DOHH2 (cell line): ENCODE measurements at regions not wholly inside any gene's neighbourhood (a gene's known extent, or its start where the extent isn't known, plus 50 kb on each side); places are given as distances from the start of the nearest gene placed in this dataset.

Experiments
- H3F3A ChIP-seq: fragments of 200-600 bp; sonication (generic), shearing (Covaris generic); 2 replicates; pipeline ENCODE4 v1.6.0; 2016; ENCODE audit warnings: antibody characterized with exemption, mild to moderate bottlenecking; ENCODE audit not compliant: control insufficient read depth, insufficient read depth
- H3K27ac ChIP-seq: fragments of 200-600 bp; sonication (generic); 2 replicates; pipeline ENCODE4 v1.5.1; 2014; ENCODE audit warnings: low read depth, mild to moderate bottlenecking, low read length, moderate library complexity
- H3K27me3 ChIP-seq: fragments of 200-600 bp; sonication (generic); 2 replicates; pipeline ENCODE4 v1.6.1; 2014; ENCODE audit warnings: mild to moderate bottlenecking, low read length, mixed read lengths; ENCODE audit not compliant: control insufficient read depth
- H3K36me3 ChIP-seq: fragments of 200-600 bp; sonication (generic); 2 replicates; pipeline ENCODE4 v1.6.1; 2014; ENCODE audit warnings: mild to moderate bottlenecking, low read length, moderate library complexity, mixed read lengths; ENCODE audit not compliant: control insufficient read depth
- H3K4me1 ChIP-seq: fragments of 200-600 bp; sonication (generic); 2 replicates; pipeline ENCODE4 v1.6.1; 2014; ENCODE audit warnings: mild to moderate bottlenecking, low read length, mixed read lengths; ENCODE audit not compliant: control insufficient read depth
- H3K4me2 ChIP-seq: fragments of 200-600 bp; sonication (generic); 2 replicates; pipeline ENCODE4 v1.6.0; 2014; ENCODE audit warnings: mild to moderate bottlenecking, low read length, moderate library complexity
- H3K4me3 ChIP-seq: fragments of 200-600 bp; sonication (generic); 2 replicates; pipeline ENCODE4 v1.5.1; 2014; ENCODE audit warnings: mild to moderate bottlenecking, low read length, mixed read lengths
- H3K79me2 ChIP-seq: fragments of 200-600 bp; sonication (generic); 2 replicates; pipeline ENCODE4 v1.6.1; 2014; ENCODE audit warnings: mild to moderate bottlenecking, low read length, mixed read lengths; ENCODE audit not compliant: control insufficient read depth
- H3K9me2 ChIP-seq: fragments of 200-600 bp; sonication (generic); replicated peaks from 2 replicates; pipeline ENCODE4 v1.6.1; 2014; ENCODE audit warnings: mild to moderate bottlenecking, low read length, mixed read lengths; ENCODE audit not compliant: control insufficient read depth
- H3K9me3 ChIP-seq: fragments of 200-600 bp; sonication (generic); 2 replicates; pipeline ENCODE4 v1.6.1; 2014; ENCODE audit warnings: antibody characterized with exemption, low read length, mixed read lengths; ENCODE audit not compliant: control insufficient read depth, insufficient read depth
- H4K20me1 ChIP-seq: fragments of 200-600 bp; sonication (generic); 2 replicates; pipeline ENCODE4 v1.6.0; 2014; ENCODE audit warnings: low read depth, mild to moderate bottlenecking, antibody characterized with exemption, low read length, moderate library complexity; ENCODE audit not compliant: control insufficient read depth, insufficient read depth
- CTCF ChIP-seq: fragments of 200-600 bp; sonication (generic); IDR thresholded peaks from one replicate; pipeline ENCODE4 v1.5.1; 2014; ENCODE audit warnings: antibody characterized with exemption, mild to moderate bottlenecking, low read depth, low read length; ENCODE audit not compliant: poor library complexity, severe bottlenecking
- EZH2phosphoT487 ChIP-seq: fragments of 200-600 bp; sonication (generic); IDR thresholded peaks from 2 replicates; pipeline ENCODE4 v1.6.1; 2017; ENCODE audit warnings: borderline replicate concordance, mild to moderate bottlenecking, antibody characterized with exemption, low read length, moderate library complexity, mixed read lengths

- Histone ChIP-seq H4K20me1 (no peaks in the 10 kb centered on the region), H3K4me3 (no peak overlapping the region), H3K4me1 (no peaks in the 10 kb centered on the region), H3K79me2 (no peaks in the 10 kb centered on the region), H3K36me3 (no peaks in the 10 kb centered on the region), H3F3A (no peaks in the 10 kb centered on the region), H3K27me3 (no peaks in the 10 kb centered on the region), H3K4me2 (no peak overlapping the region), H3K9me2 (no peaks in the 10 kb centered on the region), H3K9me3 (no peaks in the 10 kb centered on the region), H3K27ac (no peak overlapping the region)
- TF ChIP-seq EZH2phosphoT487 (no peak), CTCF (no peak)
Observed at GRCh38 chr1:214777364-214777763, 174.4 kb downstream of the CENPF start.

- no peaks in the 10 kb centered on the region for H3K9me3 ChIP-seq
- H3K27ac ChIP-seq, result no peak overlapping the region
- H3F3A ChIP-seq, result no peaks in the 10 kb centered on the region
- H3K9me2 ChIP-seq, result no peaks in the 10 kb centered on the region
- H3K4me3 ChIP-seq, result no peak overlapping the region
- no peaks in the 10 kb centered on the region for H3K4me1 ChIP-seq
- H3K4me2 ChIP-seq, result no peak overlapping the region
- H4K20me1 ChIP-seq, result no peaks in the 10 kb centered on the region
- no peaks in the 10 kb centered on the region for H3K79me2 ChIP-seq
- TF ChIP-seq CTCF (no peak), EZH2phosphoT487 (no peak)
- H3K27me3 ChIP-seq, result no peaks in the 10 kb centered on the region
- H3K36me3 ChIP-seq, result no peaks in the 10 kb centered on the region
Observed at GRCh38 chr1:214791961-214792360, 189.0 kb downstream of the CENPF start.

- no peaks in the 10 kb centered on the region for H3K9me2 ChIP-seq
- H3K4me1 ChIP-seq, result no peaks in the 10 kb centered on the region
- no peaks in the 10 kb centered on the region for H3K9me3 ChIP-seq
- H3K4me3 ChIP-seq, result no peak overlapping the region
- no peaks in the 10 kb centered on the region for H3F3A ChIP-seq
- H3K27ac ChIP-seq, result no peak overlapping the region
- no peaks in the 10 kb centered on the region for H3K36me3 ChIP-seq
- H4K20me1 ChIP-seq, result no peaks in the 10 kb centered on the region
- H3K27me3 ChIP-seq, result no peaks in the 10 kb centered on the region
- H3K79me2 ChIP-seq, result no peaks in the 10 kb centered on the region
- no peak overlapping the region for H3K4me2 ChIP-seq
- TF ChIP-seq CTCF (no peak), EZH2phosphoT487 (no peak)
Observed at GRCh38 chr1:214792527-214793186, 189.7 kb downstream of the CENPF start.

GRCh38 chr1:214793708-214794107 is 190.7 kb downstream of the CENPF start:
- H3K27ac ChIP-seq, result no peak overlapping the region
- no peaks in the 10 kb centered on the region for H3K36me3 ChIP-seq
- H3K4me3 ChIP-seq, result no peak overlapping the region
- H3K4me1 ChIP-seq, result no peaks in the 10 kb centered on the region
- no peaks in the 10 kb centered on the region for H4K20me1 ChIP-seq
- no peak overlapping the region for H3K4me2 ChIP-seq
- no peaks in the 10 kb centered on the region for H3K27me3 ChIP-seq
- no peaks in the 10 kb centered on the region for H3K9me3 ChIP-seq
- no peaks in the 10 kb centered on the region for H3K9me2 ChIP-seq
- H3K79me2 ChIP-seq, result no peaks in the 10 kb centered on the region
- TF ChIP-seq EZH2phosphoT487 (no peak), CTCF (no peak)
- H3F3A ChIP-seq, result no peaks in the 10 kb centered on the region
